ENCODE measurements at regions not wholly inside any gene's neighbourhood (a gene's known extent, or its start where the extent isn't known, plus 50 kb on each side); places are given as distances from the start of the nearest gene placed in this dataset.

- TF ChIP-seq CTCF (IDR thresholded peaks at IDR 0.05) (no peak), GABPA (IDR thresholded peaks at IDR 0.05; ENCODE audit: low read depth) (no peak), NRF1 (IDR thresholded peaks at IDR 0.05; ENCODE audit: low read depth, low read length) (no peak), EZH2phosphoT487 (IDR thresholded peaks at IDR 0.05; ENCODE audit: borderline replicate concordance, low read depth) (no peak), TAF1 (IDR thresholded peaks at IDR 0.05; ENCODE audit: borderline replicate concordance, low read depth, low read length) (no peak), RAD21 (IDR thresholded peaks at IDR 0.05; ENCODE audit: low read length) (no peak), EP300 (IDR thresholded peaks at IDR 0.05; ENCODE audit: borderline replicate concordance in 1 of 2, low read depth in 1 of 2, low read length in 1 of 2) (no peak), YY1 (IDR thresholded peaks at IDR 0.05; ENCODE audit: low read depth) (no peak), IRF3 (IDR thresholded peaks at IDR 0.05; ENCODE audit: low read depth, low read length) (no peak), CHD2 (IDR thresholded peaks at IDR 0.05; ENCODE audit: low read length, partially characterized antibody) (no peak), TEAD4 (IDR thresholded peaks at IDR 0.05; ENCODE audit: borderline replicate concordance, insufficient read depth) (no peak)
Observed at GRCh38 chrX:19272452-19272851, 71.3 kb upstream of the PDHA1 start.
